Transverse colon (tissue), 4 donors: ENCODE measurements at regions not wholly inside any gene's neighbourhood (a gene's known extent, or its start where the extent isn't known, plus 50 kb on each side); places are given as distances from the start of the nearest gene placed in this dataset.

Source experiments
- DNase-seq: peaks from one replicate; pipeline ENCODE4 v3.0.0-alpha.2; 2019
- H3K27ac ChIP-seq, 4 donors: fragments of 200-600 bp; sonication (generic); 2 replicates each; pipeline ENCODE4 v1.5.1; 2016 to 2018; ENCODE audit warnings: inconsistent platforms in 4 of 4
- H3K27me3 ChIP-seq: fragments of 200-600 bp; sonication (generic); 2 replicates; pipeline ENCODE4 v1.5.1; 2017; ENCODE audit warnings: inconsistent platforms
- H3K36me3 ChIP-seq, 4 donors: fragments of 200-600 bp; sonication (generic); 2 replicates each; pipeline ENCODE4 v1.5.1; 2017 to 2019; ENCODE audit warnings: inconsistent platforms in 4 of 4
- H3K4me1 ChIP-seq, 4 donors: fragments of 200-600 bp; sonication (generic); 2 replicates each; pipeline ENCODE4 v1.5.1; 2017 to 2020; ENCODE audit warnings: inconsistent platforms in 4 of 4
- H3K4me3 ChIP-seq, 4 donors: fragments of 200-600 bp; sonication (generic); 1 replicate in 1 of 4; 2 replicates in 3 of 4; pipeline versions ENCODE4 v1.5.1 to v1.6.1; 2017 to 2019; ENCODE audit warnings: inconsistent platforms in 4 of 4
- H3K9me3 ChIP-seq, 2 donors: fragments of 200-600 bp; sonication (generic); 2 replicates each; pipeline ENCODE4 v1.5.1; 2017 to 2019; ENCODE audit warnings: inconsistent platforms in 2 of 2
- CTCF ChIP-seq, 5 experiments: fragments of 200-600 bp in 3 of 5; fragments of 450-650 bp in 2 of 5; sonication (generic) in 3 of 5; IDR thresholded peaks; 1 replicate in 2 of 5; 2 replicates in 3 of 5; pipeline ENCODE4 v1.5.1; 2016 to 2017; ENCODE audit warnings: antibody characterized with exemption in 5 of 5, inconsistent platforms in 3 of 5, mild to moderate bottlenecking in 2 of 5, moderate library complexity in 1 of 5
- EP300 ChIP-seq: sonication (generic); formaldehyde crosslinking; IDR thresholded peaks from one replicate; pipeline ENCODE4 v1.6.1; 2017; ENCODE audit warnings: antibody characterized with exemption, low read depth
- POLR2A ChIP-seq: fragments of 450-650 bp; IDR thresholded peaks from one replicate; pipeline ENCODE4 v1.6.1; 2016; ENCODE audit warnings: antibody characterized with exemption, mild to moderate bottlenecking, moderate library complexity
- POLR2AphosphoS5 ChIP-seq, 3 donors: sonication (generic); formaldehyde crosslinking; IDR thresholded peaks; one replicate each; pipeline ENCODE4 v1.6.1; 2016; ENCODE audit warnings: antibody characterized with exemption in 3 of 3
- WGBS, 2 donors: methylation state at CpG; one replicate each; pipeline ENCODE4 v1.1.5; 2018; ENCODE audit warnings: low coverage in 1 of 2; 5-methylcytosine and 5-hydroxymethylcytosine counted together
- in situ Hi-C, 4 donors: fragments of 200-750 bp; cut with MboI; loops; one replicate each; pipeline versions ENCODE4 v1.15.0 to v1.15.1; 2017; ENCODE audit warnings: low sequenced_read_pairs in 3 of 4, low pct_ligation_motif_present in 1 of 4, low pct_unique_long_range_greater_than_20kb in 1 of 4
- intact Hi-C: fragments of 100-400 bp; cut with DNase I; formaldehyde crosslinking; loops from one replicate; pipeline ENCODE4 v1.15.1; 2023; ENCODE audit warnings: low total_unique reads

- H3K27ac ChIP-seq, result no peak overlapping the region
- no peak for TF ChIP-seq CTCF (IDR thresholded peaks at IDR 0.05)
- TF ChIP-seq EP300, result no peak
- no peak for TF ChIP-seq POLR2A
- TF ChIP-seq POLR2AphosphoS5 (IDR thresholded peaks at IDR 0.05), result no peak
- intact Hi-C loops, result no loop called here
- no peak overlapping the region for H3K4me3 ChIP-seq
- H3K9me3 ChIP-seq, result no peaks in the 10 kb centered on the region
- in situ Hi-C loops, result no loop called here
- DNase-seq, result no peak
- no peaks in the 10 kb centered on the region for H3K36me3 ChIP-seq
- no peaks in the 10 kb centered on the region for H3K27me3 ChIP-seq
- 88 to 92% methylated on average over 3 of the region's 3 CpGs for WGBS, 2 donors
- H3K4me1 ChIP-seq, result no peaks in the 10 kb centered on the region
Observed at GRCh38 chr6:82063574-82063973, 184.0 kb downstream of the IBTK start.

GRCh38 chr6:82062219-82062618, 185.3 kb downstream of the IBTK start:
- Histone ChIP-seq H3K4me3 (no peak overlapping the region), H3K36me3 (no peaks in the 10 kb centered on the region), H3K27ac (no peak overlapping the region), H3K9me3 (no peaks in the 10 kb centered on the region), H3K27me3 (no peaks in the 10 kb centered on the region), H3K4me1 (no peaks in the 10 kb centered on the region)
- 70 to 86% methylated on average over 6 to 7 of the region's 7 CpGs for WGBS, 2 donors
- in situ Hi-C loops, result no loop called here
- intact Hi-C loops, result no loop called here
- DNase-seq, result no peak
- TF ChIP-seq CTCF (IDR thresholded peaks at IDR 0.05) (no peak), EP300 (no peak), POLR2A (no peak), POLR2AphosphoS5 (IDR thresholded peaks at IDR 0.05) (no peak)

GRCh38 chr6:82057846-82058554, 189.5 kb downstream of the IBTK start:
- TF ChIP-seq EP300 (no peak), CTCF (IDR thresholded peaks at IDR 0.05) (no peak), POLR2A (no peak), POLR2AphosphoS5 (IDR thresholded peaks at IDR 0.05) (no peak)
- 57 to 67% methylated on average over 5 of the region's 5 CpGs for WGBS, 2 donors
- H3K27me3 ChIP-seq, result no peaks in the 10 kb centered on the region
- no peaks in the 10 kb centered on the region for H3K9me3 ChIP-seq
- in situ Hi-C loops (no loop called here), intact Hi-C loops (no loop called here)
- DNase-seq, result no peak
- H3K4me1 ChIP-seq, result no peaks in the 10 kb centered on the region
- no peak overlapping the region for H3K4me3 ChIP-seq
- H3K36me3 ChIP-seq, result no peaks in the 10 kb centered on the region
- H3K27ac ChIP-seq, result no peak overlapping the region

GRCh38 chr6:82056567-82056966, 191.0 kb downstream of the IBTK start:
- H3K4me3 ChIP-seq, result no peak overlapping the region
- no peaks in the 10 kb centered on the region for H3K36me3 ChIP-seq
- H3K9me3 ChIP-seq, result no peaks in the 10 kb centered on the region
- H3K27me3 ChIP-seq, result no peaks in the 10 kb centered on the region
- WGBS, 2 donors, result 88% methylated on average over 1 of the region's 1 CpG; no CpG with 5 or more reads in 1 of the 2 donors
- TF ChIP-seq CTCF (IDR thresholded peaks at IDR 0.05) (no peak), POLR2A (no peak), EP300 (no peak), POLR2AphosphoS5 (IDR thresholded peaks at IDR 0.05) (no peak)
- no peak for DNase-seq
- in situ Hi-C loops, result no loop called here
- no peak overlapping the region for H3K27ac ChIP-seq
- intact Hi-C loops, result no loop called here
- no peaks in the 10 kb centered on the region for H3K4me1 ChIP-seq
